K562 (cell line): ENCODE measurements at regions not wholly inside any gene's neighbourhood (a gene's known extent, or its start where the extent isn't known, plus 50 kb on each side); places are given as distances from the start of the nearest gene placed in this dataset.

Source experiments
- CEBPG ChIP-seq, 3 experiments: fragments of 200-800 bp in 1 of 3; sonication (Bioruptor generic) in 1 of 3; sonication (generic) in 1 of 3; formaldehyde crosslinking in 1 of 3; IDR thresholded peaks in 2 of 3; conservative IDR thresholded peaks in 1 of 3; 2 replicates each; pipeline versions ENCODE4 v1.6.1 to v1.8.0; 2016 to 2022; ENCODE audit warnings: missing compliant biosample characterization in 2 of 3, missing genetic modification characterization in 2 of 3, mild to moderate bottlenecking in 1 of 3, missing genetic modification reagents in 1 of 3
- CHD7 ChIP-seq: fragments of 200-600 bp; sonication (generic); IDR thresholded peaks from one replicate; pipeline ENCODE4 v1.6.1; 2012; ENCODE audit warnings: mild to moderate bottlenecking, low read depth, low read length, inconsistent platforms
- ETV1 ChIP-seq: fragments of 450-650 bp; conservative IDR thresholded peaks from 2 replicates; pipeline ENCODE4 v1.6.1; 2016; ENCODE audit warnings: missing genetic modification characterization, control low read depth, low read depth, missing compliant biosample characterization
- FOXK2 ChIP-seq, 2 experiments: fragments of 450-650 bp; IDR thresholded peaks in 1 of 2; conservative IDR thresholded peaks in 1 of 2; 2 replicates each; pipeline ENCODE4 v1.6.1; 2016; ENCODE audit warnings: low read depth in 2 of 2, mild to moderate bottlenecking in 1 of 2
- PCBP2 ChIP-seq: fragments of 200-400 bp; formaldehyde crosslinking; IDR thresholded peaks from 2 replicates; pipeline ENCODE4 v1.6.1; 2018; ENCODE audit warnings: low read length, low read depth, mild to moderate bottlenecking, moderate library complexity; ENCODE audit not compliant: poor library complexity, severe bottlenecking
- PHF21A ChIP-seq: fragments of 450-650 bp; IDR thresholded peaks from 2 replicates; pipeline ENCODE4 v1.6.1; 2017; ENCODE audit warnings: low read depth, borderline replicate concordance
- PPARD ChIP-seq: fragments of 250-450 bp; sonication (Bioruptor Pico); IDR thresholded peaks from 2 replicates; pipeline ENCODE4 v1.8.0; 2022; ENCODE audit warnings: inconsistent platforms, mild to moderate bottlenecking, moderate library complexity
- THRB ChIP-seq: fragments of 450-650 bp; formaldehyde crosslinking; conservative IDR thresholded peaks from 2 replicates; pipeline ENCODE4 v1.4.0; 2022; ENCODE audit warnings: mild to moderate bottlenecking, missing genetic modification characterization
- TOE1 ChIP-seq, 2 experiments: fragments of 450-650 bp in 1 of 2; sonication (generic) in 1 of 2; formaldehyde crosslinking in 1 of 2; IDR thresholded peaks; 2 replicates each; pipeline versions ENCODE4 v1.7.1 to v1.8.0; 2016 to 2022; ENCODE audit warnings: borderline replicate concordance in 2 of 2, mild to moderate bottlenecking in 2 of 2, antibody characterized with exemption in 1 of 2, inconsistent platforms in 1 of 2, low read depth in 1 of 2, missing genetic modification reagents in 1 of 2, moderate library complexity in 1 of 2
- TF ChIP-seq, protein P1 (sequence below): fragments of 450-650 bp; IDR thresholded peaks from 2 replicates; pipeline ENCODE4 v1.6.1; 2016; ENCODE audit warnings: antibody characterized with exemption

- TF ChIP-seq CHD7, result no peak
- TF ChIP-seq PHF21A, result no peak
- no peak for TF ChIP-seq PCBP2
- peak; percentile 80 for TF ChIP-seq ETV1 (tag)
- TF ChIP-seq THRB, result no peak
- no peak for TF ChIP-seq PPARD (CRISPR knock-in tag)
- no peak for TF ChIP-seq FOXK2 (conservative IDR thresholded peaks at IDR 0.05 in 1 of 2, IDR thresholded peaks at IDR 0.05 in 1 of 2; ENCODE audit: low read depth in 2 of 2)
- TF ChIP-seq CEBPG (CRISPR knock-in tag; IDR thresholded peaks at IDR 0.05), result no peak
- peak; percentile 15 to 54; a peak in 1 of 4 replicates for TF ChIP-seq CEBPG (tag; conservative IDR thresholded peaks at IDR 0.05 in 1 of 2, IDR thresholded peaks at IDR 0.05 in 1 of 2)
- TF ChIP-seq, protein P1, sequence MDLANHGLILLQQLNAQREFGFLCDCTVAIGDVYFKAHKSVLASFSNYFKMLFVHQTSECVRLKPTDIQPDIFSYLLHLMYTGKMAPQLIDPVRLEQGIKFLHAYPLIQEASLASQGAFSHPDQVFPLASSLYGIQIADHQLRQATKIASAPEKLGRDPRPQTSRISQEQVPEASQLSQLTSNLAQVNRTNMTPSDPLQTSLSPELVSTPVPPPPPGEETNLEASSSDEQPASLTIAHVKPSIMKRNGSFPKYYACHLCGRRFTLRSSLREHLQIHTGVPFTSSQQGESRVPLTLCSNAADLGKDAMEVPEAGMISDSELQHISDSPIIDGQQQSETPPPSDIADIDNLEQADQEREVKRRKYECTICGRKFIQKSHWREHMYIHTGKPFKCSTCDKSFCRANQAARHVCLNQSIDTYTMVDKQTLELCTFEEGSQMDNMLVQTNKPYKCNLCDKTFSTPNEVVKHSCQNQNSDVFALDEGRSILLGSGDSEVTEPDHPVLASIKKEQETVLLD, result no peak
- TF ChIP-seq TOE1 (IDR thresholded peaks at IDR 0.05; ENCODE audit: borderline replicate concordance), result no peak
- no peak for TF ChIP-seq TOE1 (CRISPR knock-in tag; IDR thresholded peaks at IDR 0.05; ENCODE audit: borderline replicate concordance, low read depth)
Measured at GRCh38 chr3:71912839-71913495, 128.0 kb upstream of the PROK2 start (continued).
